Thymus (tissue), 11 donors: ENCODE measurements at regions not wholly inside any gene's neighbourhood (a gene's known extent, or its start where the extent isn't known, plus 50 kb on each side); places are given as distances from the start of the nearest gene placed in this dataset.

Source experiments
- DNase-seq, 9 donors: peaks; one replicate each; pipeline ENCODE4 v3.0.0-alpha.2; 2013; ENCODE audit warnings: low spot score in 9 of 9, low read depth in 6 of 9, missing footprints in 1 of 9
- H3K27ac ChIP-seq, 2 donors: one replicate each; pipeline ENCODE4 v1.5.1; 2013; ENCODE audit warnings: control low read depth in 1 of 2, low read depth in 1 of 2, low read length in 1 of 2, mild to moderate bottlenecking in 1 of 2, moderate library complexity in 1 of 2
- H3K27me3 ChIP-seq, 2 donors: one replicate each; pipeline ENCODE4 v1.5.1; 2013; ENCODE audit warnings: low read length in 1 of 2; ENCODE audit not compliant: control insufficient read depth in 2 of 2, insufficient read depth in 1 of 2
- H3K36me3 ChIP-seq, 2 donors: one replicate each; pipeline ENCODE4 v1.5.1; 2013; ENCODE audit warnings: low read length in 1 of 2, mild to moderate bottlenecking in 1 of 2, moderate library complexity in 1 of 2; ENCODE audit not compliant: control insufficient read depth in 2 of 2, insufficient read depth in 2 of 2
- H3K4me1 ChIP-seq, 2 donors: one replicate each; pipeline ENCODE4 v1.5.1; 2013; ENCODE audit warnings: low read length in 2 of 2; ENCODE audit not compliant: control insufficient read depth in 2 of 2, insufficient read depth in 2 of 2
- H3K4me3 ChIP-seq, 2 donors: one replicate each; pipeline ENCODE4 v1.5.1; 2013; ENCODE audit warnings: low read length in 2 of 2, control low read depth in 1 of 2, mild to moderate bottlenecking in 1 of 2
- H3K9me3 ChIP-seq, 2 donors: one replicate each; pipeline ENCODE4 v1.5.1; 2013; ENCODE audit warnings: low read length in 1 of 2, mild to moderate bottlenecking in 1 of 2; ENCODE audit not compliant: control insufficient read depth in 2 of 2, insufficient read depth in 1 of 2
- WGBS: extraction: QIAGEN DNeasy Blood & Tissue Kit; methylation state at CpG from one replicate; pipeline ENCODE4 v1.1.7; 2013; 5-methylcytosine and 5-hydroxymethylcytosine counted together
- donor health status: healthy.

DNA sequence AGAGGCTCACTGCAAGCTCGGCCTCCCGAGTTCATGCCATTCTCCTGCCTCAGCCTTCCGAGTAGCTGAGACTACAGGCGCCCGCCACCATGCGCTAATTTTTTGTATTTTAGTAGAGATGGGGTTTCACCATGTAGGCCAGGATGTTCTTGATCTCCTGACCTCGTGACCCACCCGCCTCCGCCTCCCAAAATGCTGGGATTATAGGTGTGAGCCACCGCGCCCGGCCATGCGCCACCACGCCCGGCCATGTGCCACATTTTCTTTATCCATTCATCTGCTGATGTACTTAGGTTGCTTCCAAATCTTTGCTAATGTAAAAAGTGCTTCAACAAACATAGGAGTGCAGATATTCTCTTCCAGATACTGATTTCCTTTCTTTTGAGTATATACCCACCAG, 408.6 kb downstream of the CAAP1 start:
- Histone ChIP-seq H3K4me1 (no peaks in the 10 kb centered on the region), H3K27me3 (no peaks in the 10 kb centered on the region), H3K4me3 (no peak overlapping the region), H3K36me3 (no peaks in the 10 kb centered on the region), H3K27ac (no peak overlapping the region), H3K9me3 (no peaks in the 10 kb centered on the region)
- DNase-seq, result no peak
- WGBS, result 96% methylated on average over 15 of the region's 15 CpGs

DNA sequence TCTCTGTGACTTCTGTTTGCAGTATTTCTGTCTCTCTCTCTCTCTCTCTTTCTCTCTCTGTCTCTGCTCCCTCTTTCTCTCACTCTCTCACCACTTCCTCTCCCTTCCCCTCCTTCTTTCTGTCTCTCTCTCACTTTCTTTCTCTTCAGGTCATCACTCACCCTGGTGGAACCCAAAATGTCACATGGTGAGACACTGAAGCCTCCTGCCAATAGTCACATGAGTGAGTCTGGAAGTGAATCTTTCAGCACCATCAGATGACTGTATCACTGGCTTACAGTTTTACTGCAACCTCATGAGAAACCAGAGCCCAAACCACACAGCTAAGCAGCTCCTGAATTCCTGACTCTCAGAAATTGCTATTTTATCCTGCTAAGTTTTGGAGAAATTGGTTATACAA, 414.6 kb downstream of the CAAP1 start:
- no peaks in the 10 kb centered on the region for H3K9me3 ChIP-seq
- H3K27ac ChIP-seq, result no peak overlapping the region
- no peaks in the 10 kb centered on the region for H3K4me1 ChIP-seq
- no peak for DNase-seq
- H3K4me3 ChIP-seq, result no peak overlapping the region
- H3K36me3 ChIP-seq, result no peaks in the 10 kb centered on the region
- H3K27me3 ChIP-seq, result no peaks in the 10 kb centered on the region

GRCh38 chr9:26471261-26471660, 421.3 kb downstream of the CAAP1 start:
- Histone ChIP-seq H3K27ac (no peak overlapping the region), H3K27me3 (no peaks in the 10 kb centered on the region), H3K4me1 (no peaks in the 10 kb centered on the region), H3K4me3 (no peak overlapping the region), H3K36me3 (no peaks in the 10 kb centered on the region), H3K9me3 (no peaks in the 10 kb centered on the region)
- DNase-seq, result no peak
- 90% methylated on average over 2 of the region's 2 CpGs for WGBS

DNA sequence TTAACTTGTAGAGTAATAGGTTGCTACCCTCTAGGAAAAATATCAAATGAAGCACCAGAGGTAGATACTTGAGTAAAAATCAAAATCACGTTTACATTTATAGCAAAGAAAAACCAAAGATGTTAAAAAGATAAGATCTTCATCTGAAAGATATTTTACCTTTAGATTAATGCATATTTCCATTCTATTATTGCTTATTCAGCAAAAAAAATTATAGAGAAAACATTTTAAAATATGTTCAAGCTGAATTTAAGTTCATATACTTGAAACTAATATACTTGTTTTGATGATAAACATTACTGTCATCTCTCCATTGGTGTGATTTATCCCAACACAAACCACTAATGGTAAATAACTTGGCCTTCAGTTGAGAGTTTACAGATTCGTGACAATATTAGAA, 422.3 kb downstream of the CAAP1 start:
- Histone ChIP-seq H3K4me1 (no peaks in the 10 kb centered on the region), H3K4me3 (no peak overlapping the region), H3K27ac (no peak overlapping the region), H3K9me3 (peaks cover 0 to 6% of the 10 kb centered on the region in 2 donors), H3K36me3 (no peaks in the 10 kb centered on the region), H3K27me3 (no peaks in the 10 kb centered on the region)
- no peak for DNase-seq
- 69% methylated on average over 2 of the region's 2 CpGs for WGBS

- no peaks in the 10 kb centered on the region for H3K36me3 ChIP-seq
- 96% methylated on average over 1 of the region's 1 CpG for WGBS
- H3K9me3 ChIP-seq, result peaks cover 0 to 6% of the 10 kb centered on the region in 2 donors
- no peak overlapping the region for H3K27ac ChIP-seq
- H3K4me3 ChIP-seq, result no peak overlapping the region
- no peak for DNase-seq
- no peaks in the 10 kb centered on the region for H3K4me1 ChIP-seq
- no peaks in the 10 kb centered on the region for H3K27me3 ChIP-seq
Measured at GRCh38 chr9:26463837-26464236, 428.8 kb downstream of the CAAP1 start.

DNA sequence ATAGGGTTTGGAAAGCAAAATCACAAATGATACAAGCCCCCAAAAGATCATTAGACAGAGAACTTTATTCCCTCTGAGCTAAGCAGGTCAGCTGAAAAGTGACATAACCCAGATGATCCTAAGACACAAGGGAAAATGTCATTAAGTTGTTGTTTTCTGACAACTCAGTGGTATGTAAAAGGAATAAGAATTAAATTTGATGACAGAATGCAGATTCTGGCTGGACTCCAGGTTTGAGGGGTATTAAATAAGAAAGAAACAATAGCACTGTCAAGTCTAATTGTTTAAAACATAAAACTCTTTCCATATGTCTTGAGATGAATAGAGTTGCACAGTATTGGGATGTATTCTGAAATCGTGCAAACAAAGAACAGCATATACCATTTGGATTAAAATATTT, 429.9 kb downstream of the CAAP1 start:
- Histone ChIP-seq H3K9me3 (peaks cover 0 to 6% of the 10 kb centered on the region in 2 donors), H3K27me3 (no peaks in the 10 kb centered on the region), H3K4me1 (no peaks in the 10 kb centered on the region), H3K4me3 (no peak overlapping the region), H3K27ac (no peak overlapping the region), H3K36me3 (no peaks in the 10 kb centered on the region)
- DNase-seq, result no peak
- WGBS, result 92% methylated on average over 1 of the region's 1 CpG

DNA sequence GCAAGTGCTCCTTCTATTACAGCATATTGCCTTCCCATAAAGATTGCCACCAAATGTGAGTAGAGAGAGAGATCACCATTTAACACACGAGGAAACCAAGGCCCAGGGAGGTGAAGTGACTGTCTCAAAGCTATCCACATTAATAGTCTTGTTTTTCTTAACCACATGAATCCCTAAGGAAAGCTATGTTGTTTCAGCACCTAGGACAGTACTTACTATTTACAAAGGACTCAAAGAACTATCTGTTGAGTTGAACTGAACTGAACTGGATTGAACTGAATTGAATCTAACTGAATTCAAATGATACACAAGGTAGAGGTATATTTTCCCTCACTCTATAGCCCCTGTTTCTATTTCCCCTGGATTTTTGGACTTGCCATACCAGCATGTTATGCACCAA, 430.4 kb downstream of the CAAP1 start:
- WGBS, result 67% methylated on average over 1 of the region's 1 CpG
- Histone ChIP-seq H3K9me3 (peaks cover 0 to 6% of the 10 kb centered on the region in 2 donors), H3K4me3 (no peak overlapping the region), H3K36me3 (no peaks in the 10 kb centered on the region), H3K27ac (no peak overlapping the region), H3K4me1 (no peaks in the 10 kb centered on the region), H3K27me3 (no peaks in the 10 kb centered on the region)
- DNase-seq, result no peak

GRCh38 chr9:26460624-26461023, 432.0 kb downstream of the CAAP1 start:
- Histone ChIP-seq H3K36me3 (no peaks in the 10 kb centered on the region), H3K27me3 (no peaks in the 10 kb centered on the region), H3K27ac (no peak overlapping the region), H3K4me1 (no peaks in the 10 kb centered on the region), H3K9me3 (peaks cover 0 to 1% of the 10 kb centered on the region in 2 donors), H3K4me3 (no peak overlapping the region)
- no peak for DNase-seq
- 49% methylated on average over 1 of the region's 1 CpG for WGBS

DNA sequence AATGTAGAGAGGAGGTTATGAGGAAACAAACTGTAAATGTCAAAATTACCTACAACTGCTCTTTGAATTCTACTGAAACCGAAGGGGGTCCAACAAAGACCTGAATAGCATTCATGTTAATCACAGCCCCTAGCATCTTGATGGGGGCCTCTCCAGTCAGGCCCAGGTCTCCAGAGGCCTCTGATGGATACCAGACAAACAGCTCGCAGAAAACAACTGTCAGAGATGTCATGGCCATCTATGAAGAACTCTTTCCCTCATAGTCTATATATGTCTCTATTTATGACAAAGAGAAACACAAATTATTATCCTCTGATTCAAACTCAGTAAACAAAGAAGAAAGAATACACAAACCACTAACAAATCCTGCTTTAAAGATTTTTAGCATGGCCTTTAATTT, 432.6 kb downstream of the CAAP1 start:
- 82% methylated on average over 2 of the region's 2 CpGs for WGBS
- no peak for DNase-seq
- Histone ChIP-seq H3K27ac (no peak overlapping the region), H3K36me3 (no peaks in the 10 kb centered on the region), H3K27me3 (no peaks in the 10 kb centered on the region), H3K9me3 (no peaks in the 10 kb centered on the region), H3K4me3 (no peak overlapping the region), H3K4me1 (no peaks in the 10 kb centered on the region)

DNA sequence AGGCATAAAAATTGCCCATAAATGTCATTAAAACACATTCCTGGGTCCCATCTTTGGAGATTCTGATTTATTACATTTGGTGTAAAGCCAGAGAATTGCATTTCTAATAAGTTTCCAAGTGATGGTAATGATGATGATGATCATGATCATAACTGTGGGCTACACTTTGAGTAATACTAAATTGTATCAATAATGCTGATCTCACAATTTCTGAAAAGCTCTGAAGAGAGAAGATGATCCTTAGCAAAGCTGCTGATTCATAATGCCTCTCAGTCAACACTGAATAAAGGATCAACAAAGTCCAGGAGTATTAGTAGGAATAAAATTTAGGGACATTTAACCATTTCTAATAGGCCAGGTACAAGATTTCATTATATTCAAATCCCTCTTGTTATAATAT, 434.5 kb downstream of the CAAP1 start:
- Histone ChIP-seq H3K4me1 (no peaks in the 10 kb centered on the region), H3K27ac (no peak overlapping the region), H3K36me3 (no peaks in the 10 kb centered on the region), H3K4me3 (no peak overlapping the region), H3K27me3 (no peaks in the 10 kb centered on the region), H3K9me3 (no peaks in the 10 kb centered on the region)
- no peak for DNase-seq
